ENCODE measurements at regions not wholly inside any gene's neighbourhood (a gene's known extent, or its start where the extent isn't known, plus 50 kb on each side); places are given as distances from the start of the nearest gene placed in this dataset.

DNA sequence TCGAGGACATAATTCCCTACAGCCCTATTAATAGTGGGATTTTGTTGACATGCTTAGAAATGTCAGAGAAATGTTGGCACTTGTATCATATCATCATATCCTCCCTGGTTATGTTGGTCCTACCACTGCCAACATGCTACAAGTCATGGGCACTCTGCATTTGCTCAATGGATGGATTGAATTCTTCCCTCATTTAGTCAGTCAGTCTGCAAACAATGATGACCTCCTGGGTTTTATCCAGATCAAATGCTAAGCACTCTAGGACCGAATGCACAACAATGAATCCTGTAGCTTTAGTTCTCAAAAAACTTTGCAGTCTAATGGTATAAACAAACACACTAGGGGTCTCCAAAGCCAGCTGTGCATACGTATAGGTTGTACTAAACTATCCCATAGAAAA lies 357.2 kb upstream of the DPYD start:
- Mint-ChIP-seq H3K4me1 (ENCODE audit: low read depth) (no peaks in the 10 kb centered on the region), H3K36me3 (ENCODE audit: low read depth) (no peaks in the 10 kb centered on the region), H3K27me3 (ENCODE audit: low read depth) (peaks cover 3% of the 10 kb centered on the region), H3K9me3 (no peaks in the 10 kb centered on the region), H3K4me3 (no peak overlapping the region), H3K27ac (no peak overlapping the region)
- intact Hi-C loops (cut with micrococcal nuclease) = no loop called here
- no peak for DNase-seq
- CTCF ChIA-PET = no interaction called here

DNA sequence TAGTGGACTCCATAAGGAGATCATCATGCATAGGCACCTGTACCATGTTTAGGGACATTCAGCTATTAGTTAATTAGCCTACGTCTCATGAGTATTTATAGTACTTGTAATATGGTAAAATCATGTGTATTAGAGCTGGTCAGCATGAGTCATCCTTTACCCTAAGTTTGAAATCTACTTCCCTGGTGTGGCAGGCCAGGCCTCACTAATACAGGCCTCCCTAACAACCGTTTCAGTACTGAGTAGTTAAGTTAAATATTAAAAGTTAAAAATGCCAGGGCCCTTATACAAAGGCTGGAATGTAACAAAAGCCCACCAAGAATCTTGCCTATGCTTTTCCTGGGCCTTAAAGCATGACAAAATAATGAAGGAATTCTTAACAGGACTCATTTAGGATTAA lies 356.3 kb upstream of the DPYD start:
- Mint-ChIP-seq H3K4me3 (no peak overlapping the region), H3K27me3 (ENCODE audit: low read depth) (peaks cover 3% of the 10 kb centered on the region), H3K27ac (no peak overlapping the region), H3K36me3 (ENCODE audit: low read depth) (no peaks in the 10 kb centered on the region), H3K9me3 (no peaks in the 10 kb centered on the region), H3K4me1 (ENCODE audit: low read depth) (no peaks in the 10 kb centered on the region)
- intact Hi-C loops (cut with micrococcal nuclease) = no loop called here
- no peak for DNase-seq
- CTCF ChIA-PET = no interaction called here

DNA sequence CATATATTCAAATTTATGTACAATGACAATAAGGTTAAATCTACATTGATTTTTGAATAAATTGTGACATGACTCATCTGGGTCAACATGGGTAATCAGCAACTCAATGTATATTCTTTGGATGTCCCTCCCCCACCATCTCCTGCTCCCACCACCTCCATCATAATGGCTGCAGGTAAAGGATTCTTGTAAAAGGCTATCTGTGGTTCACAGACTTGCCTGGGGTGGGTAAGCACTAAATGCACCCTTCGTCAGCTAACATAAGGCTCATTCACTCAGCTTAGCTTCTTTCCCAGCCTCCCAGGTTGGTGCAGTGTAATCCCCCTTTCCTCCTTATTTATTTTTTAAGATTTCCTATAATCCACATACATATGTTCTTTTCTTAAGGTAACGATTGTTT lies 355.7 kb upstream of the DPYD start:
- H3K36me3 Mint-ChIP-seq (ENCODE audit: low read depth) = no peaks in the 10 kb centered on the region
- no peak for DNase-seq
- H3K9me3 Mint-ChIP-seq = no peaks in the 10 kb centered on the region
- intact Hi-C loops (cut with micrococcal nuclease) = no loop called here
- CTCF ChIA-PET = no interaction called here
- H3K27ac Mint-ChIP-seq = no peak overlapping the region
- no peak overlapping the region for H3K4me3 Mint-ChIP-seq
- no peaks in the 10 kb centered on the region for H3K4me1 Mint-ChIP-seq (ENCODE audit: low read depth)
- H3K27me3 Mint-ChIP-seq (ENCODE audit: low read depth) = peaks cover 3% of the 10 kb centered on the region

GRCh38 chr1:98268316-98268715 lies 347.5 kb upstream of the DPYD start:
- Mint-ChIP-seq H3K36me3 (ENCODE audit: low read depth) (no peaks in the 10 kb centered on the region), H3K9me3 (no peaks in the 10 kb centered on the region), H3K4me1 (ENCODE audit: low read depth) (no peaks in the 10 kb centered on the region), H3K27me3 (ENCODE audit: low read depth) (peaks cover 2% of the 10 kb centered on the region), H3K27ac (no peak overlapping the region), H3K4me3 (no peak overlapping the region)
- CTCF ChIA-PET = no interaction called here
- DNase-seq = no peak
- intact Hi-C loops (cut with micrococcal nuclease) = no loop called here

DNA sequence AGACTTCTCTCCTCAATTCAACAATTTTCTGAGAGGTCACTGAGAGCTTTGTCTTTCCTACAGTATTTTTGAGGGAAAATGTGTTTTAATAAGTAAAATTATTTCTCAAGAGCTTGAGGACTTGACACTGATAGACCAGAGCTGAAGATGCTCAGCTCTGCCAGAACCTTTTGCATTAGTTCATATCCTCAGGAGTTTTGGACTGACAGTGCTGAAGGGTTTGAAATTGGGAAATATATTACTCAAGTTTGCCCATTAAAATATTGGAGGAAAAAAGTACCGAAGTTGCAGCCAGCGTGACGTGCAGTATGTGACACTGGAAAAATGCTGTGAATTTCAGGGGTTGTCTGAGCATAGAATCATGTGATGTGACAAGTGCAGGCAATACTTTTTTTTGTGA lies 346.6 kb upstream of the DPYD start:
- intact Hi-C loops (cut with micrococcal nuclease) = no loop called here
- Mint-ChIP-seq H3K27me3 (ENCODE audit: low read depth) (no peaks in the 10 kb centered on the region), H3K27ac (no peak overlapping the region), H3K4me1 (ENCODE audit: low read depth) (no peaks in the 10 kb centered on the region), H3K9me3 (no peaks in the 10 kb centered on the region), H3K4me3 (no peak overlapping the region), H3K36me3 (ENCODE audit: low read depth) (no peaks in the 10 kb centered on the region)
- DNase-seq = no peak
- CTCF ChIA-PET = no interaction called here

DNA sequence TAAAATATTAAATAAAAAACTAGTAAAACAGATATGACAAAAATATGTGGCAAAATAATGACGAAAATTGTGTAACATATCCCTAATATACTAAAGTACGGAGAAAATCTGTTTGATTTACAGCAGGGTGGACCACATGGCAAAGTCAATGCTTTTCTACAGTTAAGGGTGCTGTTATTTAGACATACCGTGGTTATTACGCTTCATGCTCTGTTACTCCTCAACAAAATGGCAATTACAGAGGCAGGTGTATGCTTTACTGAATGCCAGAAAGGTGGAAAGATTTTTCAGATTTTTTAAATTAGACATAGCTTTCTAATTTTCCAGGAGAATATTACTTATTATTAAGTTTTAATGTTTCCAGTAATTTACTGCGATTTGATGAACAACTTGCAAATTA lies 343.9 kb upstream of the DPYD start:
- DNase-seq = no peak
- Mint-ChIP-seq H3K27ac (no peak overlapping the region), H3K9me3 (no peaks in the 10 kb centered on the region), H3K27me3 (ENCODE audit: low read depth) (no peaks in the 10 kb centered on the region), H3K36me3 (ENCODE audit: low read depth) (no peaks in the 10 kb centered on the region), H3K4me1 (ENCODE audit: low read depth) (no peaks in the 10 kb centered on the region), H3K4me3 (no peak overlapping the region)
- CTCF ChIA-PET = no interaction called here
- intact Hi-C loops (cut with micrococcal nuclease) = no loop called here

DNA sequence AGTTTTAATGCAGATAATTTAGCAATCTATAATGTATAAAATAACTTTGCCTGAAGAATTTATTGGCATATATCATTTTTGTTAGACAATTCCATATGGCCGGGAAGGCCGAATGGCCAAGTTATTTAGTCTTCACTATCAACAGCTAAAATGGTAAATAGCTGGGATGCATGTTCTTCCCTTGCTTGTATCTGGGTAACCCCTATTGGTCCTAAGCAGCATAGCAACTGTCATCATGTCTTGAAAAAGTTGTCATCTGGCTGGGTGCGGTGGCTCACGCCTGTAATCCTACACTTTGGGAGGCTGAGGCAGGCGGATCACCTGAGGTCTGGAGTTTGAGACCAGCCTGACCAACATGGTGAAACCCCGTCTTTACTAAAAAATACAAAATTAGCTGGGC lies 340.0 kb upstream of the DPYD start:
- no peak for DNase-seq
- no peaks in the 10 kb centered on the region for H3K27me3 Mint-ChIP-seq (ENCODE audit: low read depth)
- H3K9me3 Mint-ChIP-seq = peaks cover 3% of the 10 kb centered on the region
- H3K27ac Mint-ChIP-seq = no peak overlapping the region
- no peaks in the 10 kb centered on the region for H3K4me1 Mint-ChIP-seq (ENCODE audit: low read depth)
- H3K36me3 Mint-ChIP-seq (ENCODE audit: low read depth) = no peaks in the 10 kb centered on the region
- CTCF ChIA-PET = no interaction called here
- no peak overlapping the region for H3K4me3 Mint-ChIP-seq
- intact Hi-C loops (cut with micrococcal nuclease) = no loop called here

DNA sequence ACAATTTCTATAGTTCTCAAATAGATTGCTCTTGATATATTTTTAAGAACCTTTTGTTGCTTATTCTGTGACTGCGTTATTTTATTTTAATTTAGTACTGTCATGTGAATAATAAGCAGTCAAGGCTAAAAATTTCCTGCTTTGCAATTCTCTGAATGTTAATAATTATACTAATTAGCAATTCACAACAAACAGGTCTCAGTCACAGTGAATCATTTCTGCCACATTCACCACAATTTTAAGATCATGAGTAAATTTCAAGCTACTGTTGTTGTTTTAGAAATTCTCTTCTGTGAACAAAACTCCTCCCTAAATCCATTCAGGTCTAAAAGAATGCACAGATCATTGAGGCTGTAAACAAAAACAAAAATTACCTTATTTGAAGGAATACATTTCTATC lies 339.6 kb upstream of the DPYD start:
- Mint-ChIP-seq H3K4me3 (no peak overlapping the region), H3K36me3 (ENCODE audit: low read depth) (no peaks in the 10 kb centered on the region), H3K9me3 (peaks cover 3% of the 10 kb centered on the region), H3K27me3 (ENCODE audit: low read depth) (no peaks in the 10 kb centered on the region), H3K4me1 (ENCODE audit: low read depth) (no peaks in the 10 kb centered on the region), H3K27ac (no peak overlapping the region)
- CTCF ChIA-PET = no interaction called here
- intact Hi-C loops (cut with micrococcal nuclease) = no loop called here
- no peak for DNase-seq

GRCh38 chr1:98256700-98257099 lies 335.9 kb upstream of the DPYD start:
- DNase-seq = no peak
- Mint-ChIP-seq H3K4me1 (ENCODE audit: low read depth) (no peaks in the 10 kb centered on the region), H3K36me3 (ENCODE audit: low read depth) (no peaks in the 10 kb centered on the region), H3K27ac (no peak overlapping the region), H3K27me3 (ENCODE audit: low read depth) (no peaks in the 10 kb centered on the region), H3K9me3 (peaks cover 3% of the 10 kb centered on the region), H3K4me3 (no peak overlapping the region)
- CTCF ChIA-PET = no interaction called here
- intact Hi-C loops (cut with micrococcal nuclease) = no loop called here

DNA sequence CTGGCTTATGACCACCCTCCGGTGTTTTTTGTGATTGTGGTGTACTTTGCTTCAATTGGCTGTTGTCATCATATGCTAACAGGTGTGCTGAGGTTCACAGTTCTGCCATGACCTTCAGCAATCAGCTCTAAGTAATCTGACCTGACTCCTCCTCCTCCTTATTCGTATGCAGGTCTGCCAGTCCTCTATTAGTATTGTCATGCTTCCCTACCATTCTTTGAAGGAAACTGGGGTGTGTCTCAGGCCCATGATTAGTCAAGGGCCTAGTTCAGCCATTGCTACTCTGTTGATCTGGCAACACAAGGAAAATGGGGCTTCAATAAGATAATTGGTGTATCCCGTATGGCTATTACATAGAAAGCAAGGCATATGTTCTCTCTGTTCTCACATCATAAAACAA lies 332.3 kb upstream of the DPYD start:
- intact Hi-C loops (cut with micrococcal nuclease) = no loop called here
- peaks cover 3% of the 10 kb centered on the region for H3K9me3 Mint-ChIP-seq
- H3K27me3 Mint-ChIP-seq (ENCODE audit: low read depth) = no peaks in the 10 kb centered on the region
- H3K4me1 Mint-ChIP-seq (ENCODE audit: low read depth) = no peaks in the 10 kb centered on the region
- no peak for DNase-seq
- no peak overlapping the region for H3K4me3 Mint-ChIP-seq
- H3K36me3 Mint-ChIP-seq (ENCODE audit: low read depth) = no peaks in the 10 kb centered on the region
- CTCF ChIA-PET = no interaction called here
- H3K27ac Mint-ChIP-seq = no peak overlapping the region

DNA sequence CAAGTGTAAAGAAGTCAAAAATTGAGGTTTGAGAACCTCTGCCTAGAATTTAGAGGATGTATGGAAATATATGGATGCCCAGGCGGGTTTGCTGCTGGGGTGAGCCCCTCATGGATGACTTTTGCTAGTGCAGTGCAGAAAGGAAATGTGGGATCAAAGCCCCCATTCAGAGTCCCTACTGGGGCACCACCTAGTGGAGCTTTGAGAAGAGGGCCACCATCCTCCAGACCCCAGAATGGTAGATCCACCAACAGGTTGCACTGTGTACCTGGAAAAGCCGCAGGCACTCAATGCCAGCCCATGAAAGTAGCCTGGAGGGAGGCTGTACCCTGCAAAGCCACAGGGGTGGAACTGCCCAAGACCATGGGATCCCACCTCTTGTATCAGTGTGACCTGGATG lies 330.7 kb upstream of the DPYD start:
- DNase-seq = no peak
- Mint-ChIP-seq H3K36me3 (ENCODE audit: low read depth) (no peaks in the 10 kb centered on the region), H3K27ac (no peak overlapping the region), H3K4me1 (ENCODE audit: low read depth) (no peaks in the 10 kb centered on the region), H3K27me3 (ENCODE audit: low read depth) (no peaks in the 10 kb centered on the region), H3K4me3 (no peak overlapping the region), H3K9me3 (peaks cover 5% of the 10 kb centered on the region)
- CTCF ChIA-PET = no interaction called here
- intact Hi-C loops (cut with micrococcal nuclease) = no loop called here

DNA sequence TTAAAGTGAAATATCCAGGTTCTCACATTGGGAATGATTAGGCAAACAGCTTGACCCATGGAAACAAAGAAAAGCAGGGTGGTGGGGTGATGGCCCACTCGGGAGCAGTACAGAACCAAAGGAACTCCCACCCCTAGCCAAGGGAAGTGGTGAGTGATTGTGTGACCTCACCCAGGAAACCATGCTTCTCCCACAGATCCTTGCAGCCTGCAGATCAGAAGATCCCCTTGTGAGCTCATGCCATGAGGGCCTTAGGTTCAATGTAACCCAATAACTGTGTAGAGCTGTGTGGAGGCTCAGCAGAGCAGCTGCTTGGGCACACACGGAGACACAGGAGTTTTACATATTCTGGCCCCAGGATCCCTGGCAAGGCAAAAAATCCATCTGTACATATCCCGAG lies 311.8 kb upstream of the DPYD start:
- Mint-ChIP-seq H3K4me3 (no peak overlapping the region), H3K27me3 (ENCODE audit: low read depth) (no peaks in the 10 kb centered on the region), H3K27ac (no peak overlapping the region), H3K9me3 (peaks cover 20% of the 10 kb centered on the region), H3K4me1 (ENCODE audit: low read depth) (no peaks in the 10 kb centered on the region), H3K36me3 (ENCODE audit: low read depth) (no peaks in the 10 kb centered on the region)
- CTCF ChIA-PET = no interaction called here
- intact Hi-C loops (cut with micrococcal nuclease) = no loop called here
- DNase-seq = no peak

- H3K27me3 Mint-ChIP-seq (ENCODE audit: low read depth) = no peaks in the 10 kb centered on the region
- intact Hi-C loops (cut with micrococcal nuclease) = no loop called here
- H3K27ac Mint-ChIP-seq = no peak overlapping the region
- H3K9me3 Mint-ChIP-seq = no peaks in the 10 kb centered on the region
- no peaks in the 10 kb centered on the region for H3K4me1 Mint-ChIP-seq (ENCODE audit: low read depth)
- CTCF ChIA-PET = no interaction called here
- H3K4me3 Mint-ChIP-seq = no peak overlapping the region
- no peaks in the 10 kb centered on the region for H3K36me3 Mint-ChIP-seq (ENCODE audit: low read depth)
- no peak for DNase-seq
Observed at GRCh38 chr1:98222706-98223105, 301.9 kb upstream of the DPYD start.

DNA sequence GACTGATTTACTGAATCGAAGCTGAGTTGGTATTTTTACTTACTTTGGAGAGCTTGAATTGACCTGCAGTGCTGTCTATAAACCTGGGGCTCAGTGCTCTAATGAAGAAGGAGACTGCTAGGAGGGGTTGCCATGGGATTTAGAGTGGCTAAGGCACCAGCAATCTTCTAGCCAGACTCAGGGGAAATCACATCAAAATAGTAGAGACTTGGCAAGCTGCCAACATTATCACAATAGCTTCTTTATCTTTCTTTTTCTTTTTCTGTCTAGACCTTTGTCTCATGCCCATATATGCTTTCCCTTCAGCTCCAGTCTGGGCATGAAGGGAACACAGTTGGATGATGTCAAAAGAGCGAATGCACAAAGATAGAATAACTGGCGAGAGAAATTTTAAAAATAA lies 301.1 kb upstream of the DPYD start:
- intact Hi-C loops (cut with micrococcal nuclease) = no loop called here
- DNase-seq = no peak
- CTCF ChIA-PET = no interaction called here
- no peak overlapping the region for H3K27ac Mint-ChIP-seq
- H3K9me3 Mint-ChIP-seq = no peaks in the 10 kb centered on the region
- no peak overlapping the region for H3K4me3 Mint-ChIP-seq
- no peaks in the 10 kb centered on the region for H3K27me3 Mint-ChIP-seq (ENCODE audit: low read depth)
- no peaks in the 10 kb centered on the region for H3K4me1 Mint-ChIP-seq (ENCODE audit: low read depth)
- no peaks in the 10 kb centered on the region for H3K36me3 Mint-ChIP-seq (ENCODE audit: low read depth)

Measured in activated naive CD4-positive, alpha-beta T cell treated with anti-CD3 and anti-CD28 coated beads for 36 hours (primary cell).